T-helper 2 cell treated with Interferon-gamma antibody and Interleukin-4, amounts not matched to agents 5 μg/mL and 100 μg/mL, for 36 hours (primary cell): ENCODE measurements at regions not wholly inside any gene's neighbourhood (a gene's known extent, or its start where the extent isn't known, plus 50 kb on each side); places are given as distances from the start of the nearest gene placed in this dataset.

Experiments used
- DNase-seq: peaks from one replicate; pipeline ENCODE4 v3.0.0; 2021; ENCODE audit warnings: low spot score
- H3K27ac Mint-ChIP-seq: one replicate; pipeline ENCODE4 v1.8.0; 2021; ENCODE audit warnings: mild to moderate bottlenecking, mixed read lengths
- H3K27me3 Mint-ChIP-seq: one replicate; pipeline ENCODE4 v1.8.0; 2021; ENCODE audit warnings: low read depth, mixed read lengths
- H3K36me3 Mint-ChIP-seq: one replicate; pipeline ENCODE4 v1.8.0; 2021; ENCODE audit warnings: low read depth, mixed read lengths
- H3K4me1 Mint-ChIP-seq: one replicate; pipeline ENCODE4 v1.8.0; 2021; ENCODE audit warnings: low read depth, mixed read lengths
- H3K4me3 Mint-ChIP-seq: one replicate; pipeline ENCODE4 v1.8.0; 2022; ENCODE audit warnings: mild to moderate bottlenecking, moderate library complexity, mixed read lengths
- H3K9me3 Mint-ChIP-seq: one replicate; pipeline ENCODE4 v1.8.0; 2021; ENCODE audit warnings: mixed read lengths

- Mint-ChIP-seq H3K36me3 (no peaks in the 10 kb centered on the region), H3K4me1 (no peaks in the 10 kb centered on the region), H3K27me3 (no peaks in the 10 kb centered on the region), H3K9me3 (peaks cover 8% of the 10 kb centered on the region), H3K4me3 (no peak overlapping the region), H3K27ac (no peak overlapping the region)
- no peak for DNase-seq
Observed at GRCh38 chr4:44118971-44119680, 329.5 kb downstream of the KCTD8 start.

GRCh38 chr4:44120646-44121045 lies 328.0 kb downstream of the KCTD8 start:
- Mint-ChIP-seq H3K9me3 (peaks cover 12% of the 10 kb centered on the region), H3K4me3 (no peak overlapping the region), H3K27ac (no peak overlapping the region), H3K27me3 (no peaks in the 10 kb centered on the region), H3K4me1 (no peaks in the 10 kb centered on the region), H3K36me3 (no peaks in the 10 kb centered on the region)
- no peak for DNase-seq

- Mint-ChIP-seq H3K4me1 (no peaks in the 10 kb centered on the region), H3K27me3 (no peaks in the 10 kb centered on the region), H3K4me3 (no peak overlapping the region), H3K9me3 (peaks cover 12% of the 10 kb centered on the region), H3K36me3 (no peaks in the 10 kb centered on the region), H3K27ac (no peak overlapping the region)
- no peak for DNase-seq
Observed at GRCh38 chr4:44121210-44121609, 327.4 kb downstream of the KCTD8 start.
